DMS153 treated with DMSO at 0.1 percent for 48 hours (cell line): ENCODE measurements at regions not wholly inside any gene's neighbourhood (a gene's known extent, or its start where the extent isn't known, plus 50 kb on each side); places are given as distances from the start of the nearest gene placed in this dataset.
"Not testable (repeated sequence)": the region's sequence is repeated elsewhere in the genome, so short reads cannot be mapped to it uniquely, and the experiment has no call there.

Experiments
- DNase-seq: peaks from one replicate; lab custom pipeline; 2025; ENCODE audit not compliant: unreplicated experiment; lab: John Stamatoyannopoulos, UW

- DNase-seq = peak; percentile 33
Measured at GRCh38 chr5:15105799-15106393, 234.3 kb upstream of the ANKH start.

GRCh38 chr5:15103864-15104263 lies 232.3 kb upstream of the ANKH start:
- DNase-seq = no peak

GRCh38 chr5:15103130-15103529 lies 231.6 kb upstream of the ANKH start:
- DNase-seq = no peak

GRCh38 chr5:15097552-15097951 lies 226.0 kb upstream of the ANKH start:
- no peak for DNase-seq

- DNase-seq = not testable (repeated sequence)
Measured at GRCh38 chr5:15096686-15097085, 225.1 kb upstream of the ANKH start.

- DNase-seq = no peak
Measured at GRCh38 chr5:15092801-15093200, 221.2 kb upstream of the ANKH start.

GRCh38 chr5:15085671-15086070 lies 214.1 kb upstream of the ANKH start:
- no peak for DNase-seq

GRCh38 chr5:15082096-15082495 lies 210.5 kb upstream of the ANKH start:
- no peak for DNase-seq

- no peak for DNase-seq
Measured at GRCh38 chr5:15080219-15080618, 208.6 kb upstream of the ANKH start.

- no peak for DNase-seq
Measured at GRCh38 chr5:15079566-15079965, 208.0 kb upstream of the ANKH start.

- DNase-seq = no peak
Measured at GRCh38 chr5:15074651-15075050, 203.1 kb upstream of the ANKH start.

GRCh38 chr5:15073453-15073852 lies 201.9 kb upstream of the ANKH start:
- DNase-seq = no peak

- DNase-seq = no peak
Measured at GRCh38 chr5:15070907-15071306, 199.3 kb upstream of the ANKH start.

GRCh38 chr5:15069407-15069905 lies 197.9 kb upstream of the ANKH start:
- no peak for DNase-seq

GRCh38 chr5:15065091-15065490 lies 193.5 kb upstream of the ANKH start:
- no peak for DNase-seq

GRCh38 chr5:15064396-15064795 lies 192.8 kb upstream of the ANKH start:
- DNase-seq = no peak

- DNase-seq = no peak
Measured at GRCh38 chr5:15056988-15057592, 185.5 kb upstream of the ANKH start.

GRCh38 chr5:15044521-15044920 lies 172.9 kb upstream of the ANKH start:
- no peak for DNase-seq

- DNase-seq = no peak
Measured at GRCh38 chr5:15037247-15037908, 165.8 kb upstream of the ANKH start.

GRCh38 chr5:15034379-15034778 lies 162.8 kb upstream of the ANKH start:
- no peak for DNase-seq

- DNase-seq = no peak
Measured at GRCh38 chr5:15031180-15031579, 159.6 kb upstream of the ANKH start.

- DNase-seq = no peak
Measured at GRCh38 chr5:15027764-15028163, 156.2 kb upstream of the ANKH start.
